GM10248 (cell line): ENCODE measurements at regions not wholly inside any gene's neighbourhood (a gene's known extent, or its start where the extent isn't known, plus 50 kb on each side); places are given as distances from the start of the nearest gene placed in this dataset.
"Not testable (repeated sequence)": the region's sequence is repeated elsewhere in the genome, so short reads cannot be mapped to it uniquely, and the experiment has no call there.

Experiments
- CTCF ChIA-PET: fragments of 300-600 bp; sonication (Branson Sonifier 250); formaldehyde crosslinking; extraction: SDS; loops from one replicate; lab custom pipeline; 2021; ENCODE audit warnings: antibody characterized with exemption; lab: Yijun Ruan, JAX
- POLR2A ChIA-PET: fragments of 350-650 bp; sonication (Branson Sonifier 250); formaldehyde crosslinking; extraction: SDS; loops from one replicate; lab custom pipeline; 2020; ENCODE audit warnings: antibody characterized with exemption; lab: Yijun Ruan, JAX
- DNase-seq: peaks from one replicate; pipeline ENCODE4 v3.0.0; 2012; ENCODE audit errors: extremely low spot score
- TF ChIP-seq, protein P1 (sequence below): IDR thresholded peaks from 2 replicates; pipeline ENCODE4 v1.5.1; 2012; ENCODE audit warnings: mild to moderate bottlenecking, low read depth; ENCODE audit errors: extremely low read depth, missing control alignments, control extremely low read depth

DNA sequence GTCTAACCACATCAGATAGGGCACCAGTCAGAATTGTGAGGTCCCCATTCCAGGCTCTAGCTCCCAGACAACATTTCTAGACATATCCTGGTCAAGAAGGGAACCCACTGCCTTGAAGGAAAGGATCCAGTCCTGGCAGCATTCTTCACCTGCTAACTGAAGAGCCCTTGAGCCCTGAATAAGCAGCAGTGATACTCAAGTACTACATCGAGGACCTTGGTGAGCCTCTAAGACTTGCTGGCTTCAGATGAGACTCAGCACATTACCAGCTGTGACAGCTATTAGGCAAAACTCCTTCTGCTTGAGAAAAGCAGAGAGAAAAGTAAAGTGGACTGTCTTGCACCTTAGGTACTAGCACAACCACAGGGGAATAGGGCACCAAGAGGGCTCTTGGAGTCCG lies 205.8 kb upstream of the F9 start:
- DNase-seq: no peak
- CTCF ChIA-PET: no interaction called here
- POLR2A ChIA-PET: no interaction called here
- TF ChIP-seq, protein P1, sequence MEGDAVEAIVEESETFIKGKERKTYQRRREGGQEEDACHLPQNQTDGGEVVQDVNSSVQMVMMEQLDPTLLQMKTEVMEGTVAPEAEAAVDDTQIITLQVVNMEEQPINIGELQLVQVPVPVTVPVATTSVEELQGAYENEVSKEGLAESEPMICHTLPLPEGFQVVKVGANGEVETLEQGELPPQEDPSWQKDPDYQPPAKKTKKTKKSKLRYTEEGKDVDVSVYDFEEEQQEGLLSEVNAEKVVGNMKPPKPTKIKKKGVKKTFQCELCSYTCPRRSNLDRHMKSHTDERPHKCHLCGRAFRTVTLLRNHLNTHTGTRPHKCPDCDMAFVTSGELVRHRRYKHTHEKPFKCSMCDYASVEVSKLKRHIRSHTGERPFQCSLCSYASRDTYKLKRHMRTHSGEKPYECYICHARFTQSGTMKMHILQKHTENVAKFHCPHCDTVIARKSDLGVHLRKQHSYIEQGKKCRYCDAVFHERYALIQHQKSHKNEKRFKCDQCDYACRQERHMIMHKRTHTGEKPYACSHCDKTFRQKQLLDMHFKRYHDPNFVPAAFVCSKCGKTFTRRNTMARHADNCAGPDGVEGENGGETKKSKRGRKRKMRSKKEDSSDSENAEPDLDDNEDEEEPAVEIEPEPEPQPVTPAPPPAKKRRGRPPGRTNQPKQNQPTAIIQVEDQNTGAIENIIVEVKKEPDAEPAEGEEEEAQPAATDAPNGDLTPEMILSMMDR: no peak

DNA sequence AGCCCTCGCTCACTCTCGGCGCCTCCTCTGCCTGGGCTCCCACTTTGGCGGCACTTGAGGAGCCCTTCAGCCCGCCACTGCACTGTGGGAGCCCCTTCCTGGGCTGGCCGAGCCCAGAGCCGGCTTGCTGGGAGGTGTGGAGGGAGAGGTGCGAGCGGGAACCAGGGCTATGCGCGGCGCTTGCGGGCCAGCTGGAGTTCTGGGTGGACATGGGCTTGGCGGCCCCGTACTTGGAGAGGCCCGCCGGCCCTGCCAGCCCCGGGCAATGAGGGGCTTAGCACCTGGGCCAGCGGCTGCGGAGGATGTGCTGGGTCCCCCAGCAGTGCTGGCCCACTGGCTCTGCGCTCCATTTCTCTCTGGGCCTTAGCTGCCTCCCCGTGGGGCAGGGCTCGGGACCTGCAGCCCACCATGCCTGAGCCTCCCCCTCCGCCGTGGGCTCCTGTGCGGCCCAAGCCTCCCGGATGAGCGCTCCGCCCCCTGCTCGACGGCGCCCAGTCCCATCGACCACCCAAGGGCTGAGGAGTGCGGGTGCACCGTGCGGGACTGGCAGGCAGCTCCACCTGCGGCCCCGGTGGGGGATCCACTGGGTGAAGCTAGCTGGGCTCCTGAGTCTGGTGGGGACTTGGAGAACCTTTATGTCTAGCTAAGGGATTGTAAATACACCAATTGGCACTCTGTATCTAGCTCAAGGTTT lies 209.7 kb upstream of the F9 start:
- POLR2A ChIA-PET, CTCF ChIA-PET: not testable (repeated sequence)

GRCh38 chrX:139306675-139307074 lies 223.9 kb upstream of the F9 start:
- CTCF ChIA-PET, POLR2A ChIA-PET: not testable (repeated sequence)

More for the DNA sequence above, 209.7 kb upstream of the F9 start:
- not testable (repeated sequence) for DNase-seq

GRCh38 chrX:139304471-139304870 lies 226.1 kb upstream of the F9 start:
- ChIA-PET POLR2A (no interaction called here), CTCF (no interaction called here)
- TF ChIP-seq, protein P1: no peak
- no peak for DNase-seq

More at GRCh38 chrX:139306675-139307074, 223.9 kb upstream of the F9 start:
- not testable (repeated sequence) for DNase-seq

DNA sequence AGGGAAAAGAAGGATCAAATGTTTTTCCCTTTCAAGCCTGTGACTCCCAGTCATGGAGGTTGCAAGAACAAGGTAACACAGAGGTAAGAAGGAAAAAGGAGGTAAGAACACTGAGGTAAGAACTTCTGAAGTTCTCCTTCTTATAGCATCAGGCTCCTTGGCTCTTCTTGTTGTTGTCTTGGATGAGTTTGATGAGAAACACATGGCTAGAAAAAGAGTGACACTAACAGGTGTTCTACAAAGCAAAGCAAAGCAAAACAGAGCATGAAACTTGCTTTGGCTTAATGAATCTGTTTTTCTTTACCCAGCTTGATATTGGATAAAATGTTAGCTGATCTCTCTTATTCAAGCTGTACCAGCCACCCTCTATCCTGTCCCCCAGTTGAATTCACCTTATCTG lies 231.2 kb upstream of the F9 start:
- POLR2A ChIA-PET: no interaction called here
- CTCF ChIA-PET: interaction anchor here (1.2 kb wide), 1 partner anchor 8 kb away, joined by 3 read pairs; no protein-coding TSS in a partner anchor
- TF ChIP-seq, protein P1: no peak
- no peak for DNase-seq

GRCh38 chrX:139298437-139298836 lies 232.1 kb upstream of the F9 start:
- no peak for DNase-seq
- CTCF ChIA-PET: no interaction called here
- POLR2A ChIA-PET: no interaction called here
- TF ChIP-seq, protein P1: no peak

DNA sequence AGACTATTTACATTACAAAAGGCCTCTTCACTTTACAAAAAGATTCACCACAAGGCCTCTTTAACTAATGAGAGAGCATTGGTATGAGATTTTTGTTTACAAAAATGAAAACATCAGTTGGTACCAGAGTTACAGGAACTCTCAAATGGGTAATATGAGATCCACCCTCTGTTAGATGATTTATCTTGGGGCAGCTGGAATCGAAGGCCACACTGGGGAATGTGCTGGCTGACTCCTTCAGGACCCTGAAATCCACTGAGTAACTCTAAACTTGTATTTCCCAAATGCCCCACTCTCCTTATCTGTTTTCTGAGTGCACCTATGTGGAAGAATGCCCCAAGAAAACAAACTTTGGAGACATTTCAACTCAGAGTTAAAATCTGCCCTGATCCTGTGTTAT lies 232.9 kb upstream of the F9 start:
- ChIA-PET POLR2A (no interaction called here), CTCF (no interaction called here)
- TF ChIP-seq, protein P1: no peak

More for the DNA sequence above, 232.9 kb upstream of the F9 start:
- DNase-seq: no peak
